ENCODE measurements at regions not wholly inside any gene's neighbourhood (a gene's known extent, or its start where the extent isn't known, plus 50 kb on each side); places are given as distances from the start of the nearest gene placed in this dataset.

DNA sequence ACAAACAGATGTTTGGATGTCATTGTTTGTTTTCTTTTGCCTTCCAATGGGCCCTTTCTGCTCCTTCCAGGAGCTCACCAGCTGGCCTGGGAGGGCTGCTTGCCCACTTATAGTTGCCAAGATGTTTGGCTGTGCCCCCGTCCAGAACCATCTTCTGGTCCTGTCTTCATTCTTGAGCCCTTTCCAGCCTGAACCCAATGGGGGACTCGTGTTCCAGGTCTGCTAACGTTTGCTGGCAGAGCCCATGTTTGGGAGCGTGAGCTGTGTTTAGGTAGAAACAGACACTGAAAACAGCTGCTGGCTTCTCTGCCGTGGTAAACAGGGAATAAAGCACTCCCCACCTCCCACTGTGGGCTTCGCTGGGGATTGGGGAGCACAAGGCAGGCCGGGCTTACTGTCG lies 83.2 kb upstream of the SYT13 start:
- TF ChIP-seq, protein P1, sequence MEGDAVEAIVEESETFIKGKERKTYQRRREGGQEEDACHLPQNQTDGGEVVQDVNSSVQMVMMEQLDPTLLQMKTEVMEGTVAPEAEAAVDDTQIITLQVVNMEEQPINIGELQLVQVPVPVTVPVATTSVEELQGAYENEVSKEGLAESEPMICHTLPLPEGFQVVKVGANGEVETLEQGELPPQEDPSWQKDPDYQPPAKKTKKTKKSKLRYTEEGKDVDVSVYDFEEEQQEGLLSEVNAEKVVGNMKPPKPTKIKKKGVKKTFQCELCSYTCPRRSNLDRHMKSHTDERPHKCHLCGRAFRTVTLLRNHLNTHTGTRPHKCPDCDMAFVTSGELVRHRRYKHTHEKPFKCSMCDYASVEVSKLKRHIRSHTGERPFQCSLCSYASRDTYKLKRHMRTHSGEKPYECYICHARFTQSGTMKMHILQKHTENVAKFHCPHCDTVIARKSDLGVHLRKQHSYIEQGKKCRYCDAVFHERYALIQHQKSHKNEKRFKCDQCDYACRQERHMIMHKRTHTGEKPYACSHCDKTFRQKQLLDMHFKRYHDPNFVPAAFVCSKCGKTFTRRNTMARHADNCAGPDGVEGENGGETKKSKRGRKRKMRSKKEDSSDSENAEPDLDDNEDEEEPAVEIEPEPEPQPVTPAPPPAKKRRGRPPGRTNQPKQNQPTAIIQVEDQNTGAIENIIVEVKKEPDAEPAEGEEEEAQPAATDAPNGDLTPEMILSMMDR (IDR thresholded peaks at IDR 0.05; ENCODE audit: extremely low read depth, missing control alignments) = no peak
- no peak for DNase-seq (ENCODE audit: low spot score)

DNA sequence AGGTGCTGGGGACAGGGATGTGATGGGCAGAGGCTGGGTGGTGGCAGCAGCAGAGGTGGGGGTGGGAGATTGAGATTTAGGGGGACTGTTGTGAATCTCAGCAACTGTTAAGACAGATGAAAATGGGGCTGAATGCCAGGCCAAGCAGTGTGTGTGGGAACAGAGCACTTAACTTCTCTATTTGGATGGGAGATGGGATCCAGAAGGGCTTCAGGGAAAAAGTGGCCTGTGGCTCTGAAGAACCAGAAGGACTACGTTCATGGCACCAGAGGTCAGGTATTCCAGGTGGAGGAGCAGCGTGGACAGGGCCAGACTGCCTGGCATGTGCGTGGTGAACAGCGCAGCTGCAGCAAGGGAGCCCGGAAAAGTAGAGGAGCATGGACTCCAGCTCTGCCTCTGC lies 82.6 kb upstream of the SYT13 start:
- no peak for DNase-seq (ENCODE audit: low spot score)
- TF ChIP-seq, protein P1 (IDR thresholded peaks at IDR 0.05; ENCODE audit: extremely low read depth, missing control alignments) = no peak

DNA sequence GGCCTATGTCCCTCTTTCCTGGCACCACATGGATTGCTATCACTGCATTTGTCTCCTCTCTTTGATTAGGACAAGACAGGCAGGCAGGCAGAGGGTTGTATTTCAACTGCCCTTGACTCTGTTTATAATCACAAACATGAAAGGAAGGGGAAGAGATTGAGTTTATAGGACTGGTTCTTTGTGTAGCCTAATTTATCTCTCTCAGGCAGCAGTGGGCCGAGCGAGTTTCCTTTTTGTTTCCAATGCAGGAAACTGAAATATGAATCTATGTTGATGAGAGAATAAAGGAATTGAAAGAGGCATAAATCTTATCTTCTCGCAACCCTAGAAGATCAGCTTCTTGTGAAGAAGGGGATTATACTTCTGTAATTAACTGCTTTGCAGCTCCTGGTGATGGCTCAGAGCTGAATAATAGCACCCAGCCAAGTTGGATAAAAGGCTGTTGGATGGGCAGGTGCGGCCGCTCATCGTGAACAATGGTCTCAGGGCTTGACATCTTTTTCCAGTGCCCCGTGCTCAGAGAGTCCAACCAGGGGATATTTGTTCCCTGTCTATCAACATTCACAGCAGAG lies 80.6 kb upstream of the SYT13 start:
- TF ChIP-seq, protein P1 (IDR thresholded peaks at IDR 0.05; ENCODE audit: extremely low read depth, missing control alignments) = no peak
- DNase-seq (ENCODE audit: low spot score) = no peak

DNA sequence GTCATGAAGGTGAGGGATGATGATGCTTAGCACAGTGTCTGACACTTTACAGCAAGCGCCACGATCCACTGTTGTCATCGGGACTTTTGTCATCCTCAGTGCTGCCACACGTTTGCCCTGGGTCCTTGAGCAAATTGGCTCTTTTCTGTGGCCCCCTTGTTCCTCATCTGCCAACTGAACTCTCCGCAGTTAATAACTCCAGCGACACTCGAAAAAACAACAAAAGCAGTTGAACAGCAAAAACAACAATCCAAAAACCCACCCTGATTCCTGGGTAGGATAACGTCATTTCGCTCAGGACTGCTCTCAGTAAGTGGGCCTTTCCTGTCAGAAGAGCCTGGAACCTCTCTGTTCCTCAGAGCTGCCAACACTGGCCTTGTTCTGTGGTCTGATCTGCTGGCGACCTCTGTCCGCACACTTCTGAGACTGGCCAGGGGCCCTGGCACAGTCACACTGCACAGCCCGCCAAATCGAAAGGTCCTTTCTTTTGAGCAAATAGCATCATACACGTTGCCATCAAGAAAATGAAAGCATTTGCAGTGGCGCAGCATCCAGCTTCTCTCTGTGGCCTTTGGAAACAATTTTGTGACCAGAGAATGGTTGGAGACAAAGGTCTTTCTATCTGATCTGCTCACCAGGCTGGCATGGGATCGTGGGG lies 79.9 kb upstream of the SYT13 start:
- TF ChIP-seq, protein P1 (IDR thresholded peaks at IDR 0.05; ENCODE audit: extremely low read depth, missing control alignments) = no peak
- DNase-seq (ENCODE audit: low spot score) = no peak

DNA sequence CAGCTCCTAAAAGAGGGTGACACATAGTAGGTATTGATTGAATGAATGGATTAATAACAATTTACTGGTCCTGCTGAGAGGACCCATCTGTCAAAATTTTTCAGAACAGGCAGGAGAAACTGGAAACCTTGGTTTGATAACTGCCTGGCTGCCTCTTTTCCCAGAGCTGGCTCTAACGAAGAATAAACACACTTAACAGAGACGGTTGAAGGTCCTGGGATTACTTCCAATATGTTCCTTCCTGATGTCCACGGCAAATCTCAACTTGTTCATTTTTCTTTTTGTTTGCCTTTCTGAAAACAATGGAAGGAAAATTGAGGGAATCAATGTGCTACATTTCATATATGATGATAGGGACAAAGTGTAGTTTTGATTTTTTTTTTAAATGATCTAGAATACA lies 76.5 kb upstream of the SYT13 start:
- DNase-seq (ENCODE audit: low spot score) = no peak
- TF ChIP-seq, protein P1 (IDR thresholded peaks at IDR 0.05; ENCODE audit: extremely low read depth, missing control alignments) = no peak

DNA sequence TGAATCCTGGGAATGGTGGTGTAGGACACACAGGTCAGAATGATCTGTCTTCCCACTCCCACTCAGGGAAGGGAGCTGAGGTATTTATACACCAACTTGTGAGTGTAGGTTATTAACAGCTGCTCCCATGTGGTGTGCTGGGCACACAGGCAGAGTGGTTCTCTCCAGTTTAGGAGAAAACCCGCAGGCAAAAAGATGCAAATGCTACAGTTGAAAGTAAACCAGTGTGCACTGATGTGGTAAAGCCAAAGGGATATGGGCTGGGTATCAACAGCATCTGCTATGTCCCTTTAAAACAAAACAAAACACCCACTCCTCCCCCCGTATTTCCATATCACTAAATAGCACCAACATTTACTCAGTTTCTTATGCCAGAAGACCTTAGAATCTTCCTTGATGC lies 75.4 kb upstream of the SYT13 start:
- no peak for DNase-seq (ENCODE audit: low spot score)
- TF ChIP-seq, protein P1 (IDR thresholded peaks at IDR 0.05; ENCODE audit: extremely low read depth, missing control alignments) = no peak

DNA sequence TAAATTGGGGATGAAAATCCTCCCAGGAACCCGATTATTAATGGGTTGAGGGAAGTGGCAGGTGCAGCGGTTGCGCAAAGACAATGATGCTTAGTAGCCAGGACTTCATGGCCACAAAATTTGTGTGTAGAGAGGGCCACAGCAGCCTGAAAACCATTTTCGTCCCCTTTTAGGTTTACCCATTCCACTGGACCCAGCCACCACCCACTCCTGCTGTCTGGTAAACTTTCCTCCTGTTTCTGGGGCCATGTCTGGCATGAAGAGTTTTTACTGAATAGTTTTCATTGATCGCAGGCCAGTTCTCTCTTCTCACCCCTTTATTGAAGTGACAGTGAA lies 69.5 kb upstream of the SYT13 start:
- no peak for DNase-seq (ENCODE audit: low spot score)
- TF ChIP-seq, protein P1 (IDR thresholded peaks at IDR 0.05; ENCODE audit: extremely low read depth, missing control alignments) = no peak

Measured in GM20000 (cell line).